ENCODE measurements at regions not wholly inside any gene's neighbourhood (a gene's known extent, or its start where the extent isn't known, plus 50 kb on each side); places are given as distances from the start of the nearest gene placed in this dataset.
"Not testable (repeated sequence)": the region's sequence is repeated elsewhere in the genome, so short reads cannot be mapped to it uniquely, and the experiment has no call there.

DNA sequence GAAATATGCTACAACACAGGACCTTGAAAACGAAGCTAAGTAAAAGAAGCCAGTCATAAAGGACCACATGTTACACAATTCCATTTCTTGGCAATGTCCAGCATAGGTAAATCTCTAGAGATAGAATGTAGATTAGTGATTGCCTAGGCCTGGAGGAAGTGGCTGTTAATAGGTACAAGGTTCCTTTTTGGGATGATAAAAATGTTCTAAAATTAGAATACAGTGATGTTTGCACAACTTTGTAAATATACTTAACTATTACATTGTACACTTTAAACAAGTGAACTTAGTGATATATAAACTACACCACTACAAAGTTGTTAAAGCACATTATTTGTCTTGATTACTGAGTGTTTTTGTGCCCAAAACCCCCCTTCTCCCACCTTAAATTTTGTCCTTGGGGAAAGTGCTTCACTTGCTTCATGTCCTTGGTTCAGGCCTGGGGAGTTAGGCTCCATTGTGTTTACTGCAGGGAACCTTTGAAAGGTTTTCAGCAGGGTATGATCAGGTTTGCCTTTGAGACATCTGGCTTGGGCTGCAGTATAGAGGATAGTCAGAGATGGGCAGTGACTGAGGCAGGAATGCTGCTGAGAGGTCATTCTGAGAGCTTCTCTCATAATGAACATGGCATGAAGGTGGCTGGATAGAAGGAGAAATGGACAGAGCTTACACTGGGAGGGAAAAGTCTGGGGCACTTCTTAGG, 1052.6 kb downstream of the REEP3 start:
- peaks cover 0 to 6% (median 0%) of the 10 kb centered on the region in 3 donors for H3K9me3 ChIP-seq
- no peaks in the 10 kb centered on the region for H3K36me3 ChIP-seq
- no peak for DNase-seq
- no peaks in the 10 kb centered on the region for H3K4me1 ChIP-seq
- H3K27ac ChIP-seq = no peak overlapping the region
- TF ChIP-seq POLR2A (IDR thresholded peaks at IDR 0.05) = no peak
- TF ChIP-seq, protein P1, sequence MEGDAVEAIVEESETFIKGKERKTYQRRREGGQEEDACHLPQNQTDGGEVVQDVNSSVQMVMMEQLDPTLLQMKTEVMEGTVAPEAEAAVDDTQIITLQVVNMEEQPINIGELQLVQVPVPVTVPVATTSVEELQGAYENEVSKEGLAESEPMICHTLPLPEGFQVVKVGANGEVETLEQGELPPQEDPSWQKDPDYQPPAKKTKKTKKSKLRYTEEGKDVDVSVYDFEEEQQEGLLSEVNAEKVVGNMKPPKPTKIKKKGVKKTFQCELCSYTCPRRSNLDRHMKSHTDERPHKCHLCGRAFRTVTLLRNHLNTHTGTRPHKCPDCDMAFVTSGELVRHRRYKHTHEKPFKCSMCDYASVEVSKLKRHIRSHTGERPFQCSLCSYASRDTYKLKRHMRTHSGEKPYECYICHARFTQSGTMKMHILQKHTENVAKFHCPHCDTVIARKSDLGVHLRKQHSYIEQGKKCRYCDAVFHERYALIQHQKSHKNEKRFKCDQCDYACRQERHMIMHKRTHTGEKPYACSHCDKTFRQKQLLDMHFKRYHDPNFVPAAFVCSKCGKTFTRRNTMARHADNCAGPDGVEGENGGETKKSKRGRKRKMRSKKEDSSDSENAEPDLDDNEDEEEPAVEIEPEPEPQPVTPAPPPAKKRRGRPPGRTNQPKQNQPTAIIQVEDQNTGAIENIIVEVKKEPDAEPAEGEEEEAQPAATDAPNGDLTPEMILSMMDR (IDR thresholded peaks at IDR 0.05) = no peak
- intact Hi-C loops (cut with DNase I) = no loop called here
- 32% methylated on average over 1 of the region's 1 CpG for WGBS, 2 donors
- no peak overlapping the region for H3K4me3 ChIP-seq
- H3K27me3 ChIP-seq = no peaks in the 10 kb centered on the region

DNA sequence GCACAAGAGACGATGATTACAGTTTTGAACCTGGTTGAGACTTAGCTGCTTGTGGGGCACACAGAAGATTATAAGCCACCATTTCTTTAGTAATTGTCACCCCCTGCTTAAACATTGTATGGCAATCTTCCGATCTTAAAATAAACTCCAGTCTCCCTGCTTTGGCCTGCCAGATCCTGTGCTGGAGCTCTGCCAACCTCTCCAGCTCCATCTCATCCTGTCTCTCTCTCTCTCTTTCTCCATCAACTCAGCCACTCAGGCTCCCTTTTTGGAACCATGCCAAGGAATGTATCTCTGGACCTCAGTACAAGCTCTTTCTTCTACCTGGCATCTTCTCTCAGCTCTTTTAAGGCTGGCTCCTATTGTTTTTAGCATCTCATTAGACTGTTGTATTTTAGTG, 1053.2 kb downstream of the REEP3 start:
- no peaks in the 10 kb centered on the region for H3K4me1 ChIP-seq
- peaks cover 0 to 6% (median 0%) of the 10 kb centered on the region in 3 donors for H3K9me3 ChIP-seq
- TF ChIP-seq POLR2A (IDR thresholded peaks at IDR 0.05) = no peak
- TF ChIP-seq, protein P1 (IDR thresholded peaks at IDR 0.05) = no peak
- WGBS, 2 donors = 31 to 44% methylated on average over 2 of the region's 2 CpGs
- no peak overlapping the region for H3K4me3 ChIP-seq
- no peak overlapping the region for H3K27ac ChIP-seq
- intact Hi-C loops (cut with DNase I) = no loop called here
- H3K36me3 ChIP-seq = no peaks in the 10 kb centered on the region
- no peak for DNase-seq
- no peaks in the 10 kb centered on the region for H3K27me3 ChIP-seq

DNA sequence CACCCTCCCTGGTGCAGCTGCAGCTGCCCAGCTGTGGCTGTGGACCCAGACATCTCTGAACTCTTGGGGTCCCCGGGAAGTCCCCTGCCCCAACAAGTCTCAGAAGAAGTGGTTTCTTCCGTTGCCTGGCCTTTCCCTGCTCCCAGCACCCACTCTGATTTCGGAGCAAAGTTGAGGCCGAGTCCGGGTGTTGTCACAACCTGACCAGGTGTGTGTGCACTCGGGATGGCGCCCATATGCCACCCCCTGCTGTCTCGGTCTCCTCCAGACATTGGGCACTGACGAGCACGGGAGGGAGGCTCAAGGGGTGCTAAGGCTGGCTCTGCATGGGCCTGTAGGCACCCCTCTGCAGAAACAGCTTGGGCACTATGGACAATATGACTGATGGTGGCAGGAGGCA, 1055.3 kb downstream of the REEP3 start:
- Histone ChIP-seq H3K36me3 (no peaks in the 10 kb centered on the region), H3K9me3 (peaks cover 0 to 6% (median 0%) of the 10 kb centered on the region in 3 donors), H3K4me3 (no peak overlapping the region), H3K4me1 (no peaks in the 10 kb centered on the region), H3K27ac (no peak overlapping the region), H3K27me3 (no peaks in the 10 kb centered on the region)
- no peak for DNase-seq
- TF ChIP-seq, protein P1 (IDR thresholded peaks at IDR 0.05) = no peak
- no peak for TF ChIP-seq POLR2A (IDR thresholded peaks at IDR 0.05)
- intact Hi-C loops (cut with DNase I) = no loop called here
- WGBS, 2 donors = 79% methylated on average over 2 of the region's 10 CpGs; no CpG with 5 or more reads in 1 of the 2 donors

- 84 to 87% methylated on average over 6 of the region's 6 CpGs for WGBS, 2 donors
- H3K27ac ChIP-seq; H3K27me3 ChIP-seq; H3K36me3 ChIP-seq; H3K9me3 ChIP-seq; H3K4me1 ChIP-seq; intact Hi-C loops (cut with DNase I); DNase-seq; H3K4me3 ChIP-seq: not testable (repeated sequence)
Observed at GRCh38 chr10:64578757-64579156, 1057.6 kb downstream of the REEP3 start.

DNA sequence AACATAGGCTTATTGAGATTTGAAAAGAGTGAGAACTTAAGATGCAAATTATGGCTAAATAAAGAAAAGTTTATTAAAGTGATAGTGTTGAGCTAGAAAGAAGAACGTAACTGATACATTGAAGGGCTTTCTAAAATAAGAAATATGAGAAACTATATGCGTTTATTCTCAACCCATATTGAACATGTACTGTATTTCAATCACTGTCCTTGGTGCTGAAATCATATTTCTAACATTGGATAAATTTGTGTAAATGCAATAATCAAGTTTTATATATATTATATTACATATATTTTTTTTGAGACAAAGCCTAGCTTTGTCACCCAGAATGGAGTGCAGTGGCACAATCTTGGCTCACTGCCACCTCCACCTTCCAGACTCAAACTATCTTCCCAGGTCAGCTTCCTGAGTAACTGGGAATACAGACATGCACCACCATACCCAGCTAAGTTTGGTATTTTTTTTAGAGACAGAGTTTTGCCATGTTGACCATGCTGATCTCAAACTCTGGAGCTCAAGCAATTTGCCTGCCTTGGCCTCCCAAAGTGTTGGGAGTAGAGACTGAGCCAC, 1065.8 kb downstream of the REEP3 start:
- TF ChIP-seq, protein P1 (IDR thresholded peaks at IDR 0.05) = no peak
- no peak for TF ChIP-seq POLR2A (IDR thresholded peaks at IDR 0.05)
- intact Hi-C loops (cut with DNase I) = no loop called here
- 62 to 70% methylated on average over 2 of the region's 2 CpGs for WGBS, 2 donors
- Histone ChIP-seq H3K4me1 (no peaks in the 10 kb centered on the region), H3K36me3 (no peaks in the 10 kb centered on the region), H3K27ac (no peak overlapping the region), H3K9me3 (peaks cover 0 to 7% (median 0%) of the 10 kb centered on the region in 3 donors), H3K27me3 (no peaks in the 10 kb centered on the region), H3K4me3 (no peak overlapping the region)
- no peak for DNase-seq

Measured in esophagus squamous epithelium (tissue), 5 donors.